Uterus (tissue), 3 donors: ENCODE measurements at regions not wholly inside any gene's neighbourhood (a gene's known extent, or its start where the extent isn't known, plus 50 kb on each side); places are given as distances from the start of the nearest gene placed in this dataset.

Experiments used
- DNase-seq, 2 donors: peaks; one replicate each; pipeline ENCODE4 v3.0.0-alpha.2; 2019 to 2020
- H3K27ac ChIP-seq, 2 donors: fragments of 200-600 bp; sonication (generic); 1 replicate in 1 of 2; 2 replicates in 1 of 2; pipeline ENCODE4 v1.5.1; 2016 to 2018
- H3K27me3 ChIP-seq, 2 donors: fragments of 200-600 bp; sonication (generic); one replicate each; pipeline ENCODE4 v1.5.1; 2018 to 2019; ENCODE audit warnings: control low read depth in 1 of 2
- H3K36me3 ChIP-seq, 2 donors: fragments of 200-600 bp; sonication (generic); one replicate each; pipeline ENCODE4 v1.5.1; 2019; ENCODE audit warnings: control low read depth in 1 of 2
- H3K4me1 ChIP-seq, 2 donors: fragments of 200-600 bp; sonication (generic); one replicate each; pipeline ENCODE4 v1.5.1; 2018 to 2019; ENCODE audit warnings: control low read depth in 1 of 2
- H3K4me3 ChIP-seq, 2 donors: fragments of 200-600 bp; sonication (generic); 1 replicate in 1 of 2; 2 replicates in 1 of 2; pipeline ENCODE4 v1.5.1; 2018 to 2019; ENCODE audit warnings: mild to moderate bottlenecking in 1 of 2
- H3K9me3 ChIP-seq, 2 donors: fragments of 200-600 bp; sonication (generic); one replicate each; pipeline ENCODE4 v1.5.1; 2019; ENCODE audit warnings: control low read depth in 1 of 2
- CTCF ChIP-seq, 4 experiments: fragments of 200-600 bp in 2 of 4; fragments of 450-650 bp in 2 of 4; sonication (generic) in 2 of 4; IDR thresholded peaks; one replicate each; pipeline ENCODE4 v1.5.1; 2016 to 2019; ENCODE audit warnings: antibody characterized with exemption in 4 of 4, mild to moderate bottlenecking in 2 of 4, moderate library complexity in 1 of 4
- POLR2A ChIP-seq, 2 donors: fragments of 450-650 bp; IDR thresholded peaks; one replicate each; pipeline ENCODE4 v1.6.1; 2016; ENCODE audit warnings: antibody characterized with exemption in 2 of 2, mild to moderate bottlenecking in 1 of 2, moderate library complexity in 1 of 2
- intact Hi-C: fragments of 100-400 bp; cut with DNase I; formaldehyde crosslinking; loops from one replicate; pipeline ENCODE4 v1.15.1; 2023; ENCODE audit warnings: low total_unique reads
- donor health status: DM: yes; HTN: yes; CAD: no.

- H3K36me3 ChIP-seq, result no peaks in the 10 kb centered on the region
- peaks cover 0 to 3% of the 10 kb centered on the region in 2 donors for H3K4me1 ChIP-seq
- TF ChIP-seq POLR2A (IDR thresholded peaks at IDR 0.05) (no peak), CTCF (IDR thresholded peaks at IDR 0.05) (no peak)
- no peak for DNase-seq
- H3K9me3 ChIP-seq, result no peaks in the 10 kb centered on the region
- H3K27ac ChIP-seq, result no peak overlapping the region
- no peak overlapping the region for H3K4me3 ChIP-seq
- H3K27me3 ChIP-seq, result no peaks in the 10 kb centered on the region
- intact Hi-C loops, result no loop called here
Measured at GRCh38 chr4:156251373-156252065, 297.9 kb upstream of the CTSO start.

- H3K9me3 ChIP-seq, result no peaks in the 10 kb centered on the region
- H3K4me1 ChIP-seq, result no peaks in the 10 kb centered on the region
- intact Hi-C loops, result no loop called here
- TF ChIP-seq CTCF (IDR thresholded peaks at IDR 0.05) (no peak), POLR2A (IDR thresholded peaks at IDR 0.05) (no peak)
- DNase-seq, result no peak
- H3K36me3 ChIP-seq, result no peaks in the 10 kb centered on the region
- no peak overlapping the region for H3K27ac ChIP-seq
- no peak overlapping the region for H3K4me3 ChIP-seq
- H3K27me3 ChIP-seq, result no peaks in the 10 kb centered on the region
Measured at GRCh38 chr4:156248917-156249316, 295.3 kb upstream of the CTSO start.

- no peak for DNase-seq
- no peak overlapping the region for H3K27ac ChIP-seq
- no peak for TF ChIP-seq POLR2A (IDR thresholded peaks at IDR 0.05)
- no peak for TF ChIP-seq CTCF (IDR thresholded peaks at IDR 0.05)
- no peaks in the 10 kb centered on the region for H3K4me1 ChIP-seq
- H3K4me3 ChIP-seq, result no peak overlapping the region
- intact Hi-C loops, result no loop called here
- H3K27me3 ChIP-seq, result no peaks in the 10 kb centered on the region
- no peaks in the 10 kb centered on the region for H3K9me3 ChIP-seq
- no peaks in the 10 kb centered on the region for H3K36me3 ChIP-seq
Measured at GRCh38 chr4:156247470-156247869, 293.8 kb upstream of the CTSO start.

- no peak overlapping the region for H3K27ac ChIP-seq
- no peaks in the 10 kb centered on the region for H3K9me3 ChIP-seq
- no peak for TF ChIP-seq CTCF (IDR thresholded peaks at IDR 0.05)
- no peak for TF ChIP-seq POLR2A (IDR thresholded peaks at IDR 0.05)
- H3K4me1 ChIP-seq, result no peaks in the 10 kb centered on the region
- no peak overlapping the region for H3K4me3 ChIP-seq
- no peaks in the 10 kb centered on the region for H3K27me3 ChIP-seq
- DNase-seq, result no peak
- intact Hi-C loops, result no loop called here
- no peaks in the 10 kb centered on the region for H3K36me3 ChIP-seq
Measured at GRCh38 chr4:156243015-156243414, 289.3 kb upstream of the CTSO start.

- Histone ChIP-seq H3K27ac (no peak overlapping the region), H3K27me3 (no peaks in the 10 kb centered on the region), H3K36me3 (no peaks in the 10 kb centered on the region), H3K4me1 (no peaks in the 10 kb centered on the region), H3K4me3 (no peak overlapping the region), H3K9me3 (no peaks in the 10 kb centered on the region)
- TF ChIP-seq POLR2A (IDR thresholded peaks at IDR 0.05), result no peak
- no peak for TF ChIP-seq CTCF (IDR thresholded peaks at IDR 0.05)
- DNase-seq, result no peak
- intact Hi-C loops, result no loop called here
Measured at GRCh38 chr4:156242390-156242789, 288.7 kb upstream of the CTSO start.
